ENCODE measurements at regions not wholly inside any gene's neighbourhood (a gene's known extent, or its start where the extent isn't known, plus 50 kb on each side); places are given as distances from the start of the nearest gene placed in this dataset.
A peak's percentile ranks its signal among the peaks of the same experiment; 100 is the strongest.
"Not testable (repeated sequence)": the region's sequence is repeated elsewhere in the genome, so short reads cannot be mapped to it uniquely, and the experiment has no call there.

DNA sequence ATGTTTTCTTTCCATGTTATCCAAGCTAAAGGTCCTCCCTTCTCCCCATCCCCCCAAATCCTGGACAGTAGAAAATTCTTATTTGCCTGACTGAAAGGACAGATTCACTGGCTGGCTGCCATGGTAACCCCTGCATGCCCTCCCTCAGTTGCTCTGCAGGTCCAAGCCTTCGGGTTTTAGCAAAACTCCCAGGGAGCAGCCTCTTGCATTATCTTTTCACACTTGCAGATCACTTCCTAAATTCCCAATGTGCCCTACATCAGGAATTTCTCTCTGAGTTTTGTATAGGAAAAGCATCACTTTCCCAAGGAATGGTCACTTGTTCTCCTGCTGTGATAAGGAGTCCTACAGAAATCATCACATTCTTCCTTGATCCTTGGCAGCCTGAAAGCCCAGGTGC lies 75.0 kb upstream of the TENM4 start:
- DNase-seq (ENCODE audit: low read depth in 2 of 2) = no peak

DNA sequence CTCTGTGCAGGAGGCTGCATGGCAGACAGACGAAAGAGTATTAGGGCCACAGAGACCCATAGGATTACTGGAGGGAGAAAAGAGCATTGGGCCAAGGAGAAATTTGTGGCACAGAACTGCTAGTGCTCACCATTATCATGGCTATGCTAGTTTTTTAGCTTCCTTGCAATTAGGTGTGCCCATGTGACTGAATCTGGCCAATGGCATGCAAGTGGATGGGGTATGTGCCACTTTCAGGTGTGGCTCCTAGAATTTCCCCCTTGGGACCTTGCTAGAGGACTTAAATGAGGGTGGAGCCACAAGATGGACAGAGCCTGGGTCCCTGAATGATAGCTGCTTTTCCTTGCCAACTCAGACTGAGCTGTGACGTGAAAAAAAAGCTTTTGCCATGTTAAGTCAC lies 73.9 kb upstream of the TENM4 start:
- no peak for DNase-seq (ENCODE audit: low read depth in 2 of 2)

DNA sequence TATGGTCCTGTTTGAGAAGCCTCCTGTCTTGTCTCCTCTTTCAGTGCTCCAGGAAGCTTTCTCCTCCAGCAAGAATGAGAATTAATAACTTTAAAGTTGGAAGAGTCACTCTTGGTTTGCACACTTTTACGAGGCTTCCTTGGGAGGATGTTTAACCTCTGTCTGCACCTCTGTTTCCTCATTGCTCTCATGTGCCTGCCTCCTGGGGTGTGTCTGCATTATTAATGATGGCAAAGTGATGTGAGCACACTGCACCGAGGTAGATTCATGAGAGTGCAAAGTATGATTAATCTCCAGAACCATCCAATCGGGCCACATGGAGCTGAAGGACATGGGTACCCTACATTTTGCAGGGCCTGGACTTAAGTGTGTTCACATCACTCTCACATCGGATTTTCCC lies 73.5 kb upstream of the TENM4 start:
- DNase-seq (ENCODE audit: low read depth in 2 of 2) = no peak

DNA sequence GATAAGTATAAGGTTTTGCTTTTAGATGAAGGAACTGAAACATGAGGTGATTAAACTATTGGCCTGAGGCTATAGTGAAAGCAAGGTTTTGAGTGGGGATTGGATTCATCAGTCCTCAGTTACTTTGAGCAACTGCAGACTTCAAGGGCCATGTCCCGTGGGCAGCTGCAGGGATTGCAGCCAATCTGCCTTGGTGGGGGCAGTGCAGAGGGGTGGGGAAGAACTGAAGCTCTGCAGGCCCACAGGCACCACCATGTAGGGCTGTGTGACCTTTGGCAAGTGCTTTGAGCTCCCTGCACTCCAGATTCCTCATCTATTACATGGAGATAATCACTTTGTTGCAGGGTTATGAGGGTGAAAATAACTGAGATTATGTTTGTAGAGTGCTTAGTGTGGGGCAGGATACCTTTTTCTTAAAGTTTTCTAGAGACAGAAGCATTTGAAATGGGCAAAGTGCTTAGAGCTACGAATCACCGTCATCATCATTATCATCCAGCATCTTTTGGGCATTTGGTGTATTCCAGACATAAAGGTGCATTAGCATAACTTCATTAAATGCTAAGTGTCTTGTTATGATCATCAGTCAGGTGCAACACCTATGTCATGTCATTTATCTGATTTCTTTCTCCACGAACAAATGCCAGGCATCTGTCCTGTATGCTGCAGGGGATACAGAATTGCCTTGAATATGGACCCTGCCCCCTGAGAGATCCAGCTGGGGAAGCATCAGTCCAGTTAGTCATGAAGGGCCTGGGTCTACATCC lies 72.1 kb upstream of the TENM4 start:
- no peak for DNase-seq (ENCODE audit: low read depth in 2 of 2)

DNA sequence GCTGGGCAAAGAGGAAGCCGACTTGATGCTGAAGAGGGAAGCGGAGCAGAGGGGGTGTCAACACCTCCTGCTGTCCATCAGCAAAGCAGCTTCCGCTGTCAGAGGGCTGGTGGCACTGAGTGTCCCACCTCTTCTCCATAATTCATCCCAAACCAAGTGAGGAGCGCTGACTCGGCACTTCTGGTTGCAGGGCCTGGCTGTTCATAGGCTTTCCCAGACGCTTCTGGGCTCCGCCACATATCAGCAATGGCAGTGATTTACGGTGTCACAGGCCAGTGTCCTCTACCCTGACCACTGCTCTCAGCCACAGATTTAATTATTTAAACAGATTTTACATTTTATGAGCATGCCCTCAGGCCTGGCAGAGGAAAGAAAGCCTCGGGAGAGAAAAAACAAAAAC lies 70.1 kb upstream of the TENM4 start:
- DNase-seq (ENCODE audit: low read depth in 2 of 2) = no peak

DNA sequence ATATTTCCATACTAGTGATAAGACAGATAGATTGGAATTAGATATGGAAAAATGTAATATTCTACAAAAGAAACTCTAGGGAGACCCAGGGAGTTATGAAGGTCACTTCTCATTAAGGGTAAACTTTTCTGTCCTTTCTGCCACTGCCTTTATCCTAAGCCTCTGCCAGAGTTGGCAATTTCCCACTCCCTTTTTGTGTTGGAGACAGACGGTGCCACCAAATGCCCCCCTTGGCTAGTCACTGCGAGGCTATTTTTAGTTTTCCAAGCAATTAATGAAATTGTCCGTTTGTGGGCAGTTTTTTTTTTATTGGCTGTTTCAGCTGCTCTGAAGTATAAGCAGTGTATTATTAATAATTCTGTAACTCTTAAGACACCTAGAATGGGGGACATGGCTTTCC lies 67.6 kb upstream of the TENM4 start:
- DNase-seq (ENCODE audit: low read depth in 2 of 2) = no peak

DNA sequence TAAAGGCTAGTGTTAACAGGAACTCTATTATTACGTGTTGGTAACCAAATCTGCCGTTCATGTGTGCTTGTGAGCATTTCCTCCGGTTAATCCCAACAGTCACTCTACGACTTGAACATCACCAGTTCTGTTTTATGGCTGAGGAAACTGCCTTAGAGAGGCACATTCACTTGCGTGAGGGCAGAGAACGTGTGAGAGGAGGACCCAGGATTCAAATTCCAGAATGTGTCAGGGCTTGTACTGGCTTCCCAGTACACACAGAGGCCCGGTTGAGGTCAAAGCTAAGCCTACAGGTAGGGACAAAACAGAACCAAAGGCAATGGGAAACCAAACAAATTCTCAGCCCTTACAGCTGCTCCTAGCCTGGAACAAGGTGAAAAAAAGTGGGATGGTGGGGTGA lies 66.9 kb upstream of the TENM4 start:
- DNase-seq (ENCODE audit: low read depth in 2 of 2) = no peak

DNA sequence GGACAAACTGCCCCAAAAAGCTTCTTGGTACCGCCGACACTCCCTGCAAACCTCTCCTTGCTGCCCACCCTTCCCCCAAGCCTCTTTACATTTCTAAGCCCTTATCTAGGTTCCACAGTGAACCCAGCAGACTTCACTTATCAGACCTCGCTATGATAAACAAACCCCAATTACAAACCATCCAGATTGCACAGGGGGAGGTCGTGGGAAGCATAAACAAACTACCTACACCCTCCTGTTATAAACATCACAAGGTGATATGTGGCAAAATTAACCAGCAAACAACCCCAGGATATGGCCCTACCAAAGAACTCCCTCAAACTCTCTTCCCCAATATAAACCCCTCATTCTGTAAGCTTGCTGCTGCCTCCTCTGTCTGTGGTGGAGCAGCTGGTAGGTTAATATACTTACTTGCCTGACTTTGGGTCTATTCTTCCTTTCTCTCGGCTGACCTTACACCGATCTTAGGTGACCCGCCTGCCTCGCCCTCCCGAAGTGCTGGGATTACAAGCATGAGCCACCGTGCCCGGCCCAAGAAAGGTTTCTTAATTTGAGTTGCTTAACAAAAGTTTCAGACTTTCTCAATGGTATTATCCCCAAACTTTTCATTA lies 66.0 kb upstream of the TENM4 start:
- DNase-seq (ENCODE audit: low read depth in 2 of 2) = no peak

DNA sequence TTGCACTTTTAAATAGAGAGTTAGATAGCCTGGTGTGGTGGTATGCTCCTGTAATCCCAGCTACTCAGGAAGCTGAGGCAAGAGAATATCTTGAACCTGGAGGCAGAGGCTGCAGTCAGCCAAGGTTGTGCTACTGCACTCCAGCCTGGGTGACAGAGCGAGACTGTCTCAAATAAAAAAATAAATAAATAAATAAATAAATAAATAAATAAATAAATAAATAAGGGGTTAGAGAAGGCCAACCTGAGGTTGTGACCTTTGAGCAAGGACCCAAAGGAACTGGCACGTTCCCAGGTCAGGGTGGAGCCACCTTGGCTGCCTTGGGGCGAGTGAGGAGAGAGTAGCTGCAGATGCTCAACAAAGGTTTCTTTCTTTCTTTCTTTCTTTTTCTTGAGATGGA lies 65.3 kb upstream of the TENM4 start:
- DNase-seq (ENCODE audit: low read depth in 2 of 2) = no peak

DNA sequence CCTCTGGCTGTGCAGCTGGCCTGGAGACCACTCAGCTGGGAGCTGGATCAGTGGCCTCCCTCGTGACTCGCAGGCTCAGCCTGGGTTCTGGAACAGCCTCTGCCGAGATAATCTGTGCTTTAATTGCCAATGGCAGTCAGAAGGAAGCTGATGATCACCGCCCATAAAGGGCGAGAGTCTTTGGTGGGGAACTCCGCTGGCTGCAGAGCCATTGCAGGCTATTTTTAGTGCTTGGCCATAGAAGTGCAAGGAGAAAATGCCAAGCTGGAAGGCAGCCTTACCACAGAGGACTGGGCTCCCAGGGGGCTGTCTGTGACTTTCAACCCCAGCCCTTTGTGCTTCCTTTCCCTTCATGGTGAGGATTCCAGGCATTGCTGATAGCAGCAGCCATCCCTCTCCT lies 62.2 kb upstream of the TENM4 start:
- DNase-seq (ENCODE audit: low read depth in 2 of 2) = no peak

DNA sequence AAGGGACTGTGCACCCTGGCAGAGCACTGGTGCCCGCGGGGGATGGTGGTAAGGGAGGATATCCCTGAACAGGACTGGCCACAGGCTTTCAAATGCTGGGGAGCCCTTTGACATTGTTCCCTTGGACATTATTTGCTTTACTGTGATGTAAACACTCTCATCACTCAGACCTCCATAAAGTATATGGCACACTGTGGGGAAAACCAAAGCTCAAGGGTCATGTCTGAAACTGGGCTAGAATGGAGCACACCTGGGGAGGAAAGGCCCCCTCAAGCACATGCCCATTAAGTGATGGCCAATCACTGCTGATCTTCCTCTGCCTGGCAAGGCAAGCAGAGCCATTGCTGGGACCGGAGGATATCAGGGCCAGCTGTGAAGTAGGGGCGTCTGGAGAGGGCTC lies 60.9 kb upstream of the TENM4 start:
- DNase-seq (ENCODE audit: low read depth in 2 of 2) = no peak

DNA sequence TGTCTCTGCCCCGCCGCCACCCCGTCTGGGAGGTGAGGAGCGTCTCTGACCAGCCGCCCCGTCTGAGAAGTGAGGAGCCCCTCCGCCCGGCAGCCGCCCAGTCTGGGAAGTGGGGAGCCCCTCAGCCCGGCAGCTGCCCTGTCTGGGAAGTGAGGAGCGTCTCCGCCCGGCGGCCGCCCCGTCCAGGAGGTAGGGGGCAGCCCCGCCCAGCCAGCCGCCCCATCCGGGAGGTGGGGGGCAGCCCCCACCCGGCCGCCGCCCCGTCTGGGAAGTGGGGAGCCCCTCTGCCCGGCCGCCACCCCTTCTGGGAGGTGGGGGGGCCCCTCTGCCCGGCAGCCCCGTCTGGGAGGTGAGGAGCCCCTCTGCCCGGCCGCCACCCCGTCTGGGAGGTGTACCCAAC lies 59.1 kb upstream of the TENM4 start:
- DNase-seq (ENCODE audit: low read depth in 2 of 2) = not testable (repeated sequence)

DNA sequence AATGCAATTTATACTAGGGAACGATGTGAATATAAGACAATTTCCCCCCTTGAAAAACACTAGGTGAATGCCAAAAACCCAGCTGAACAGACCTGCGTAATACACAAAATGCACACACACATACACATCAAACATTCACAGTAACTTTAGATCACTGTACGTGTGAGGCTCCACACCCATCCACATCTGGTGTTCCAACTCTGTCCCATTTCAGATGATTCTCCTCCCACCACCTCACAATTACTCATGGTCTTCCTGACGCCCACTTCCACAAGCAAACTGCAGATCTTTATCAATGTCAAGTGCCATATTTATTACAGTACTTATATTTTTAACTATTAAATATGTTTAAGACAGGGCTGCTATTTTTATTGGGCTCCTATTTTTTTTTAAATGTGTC lies 57.8 kb upstream of the TENM4 start:
- no peak for DNase-seq (ENCODE audit: low read depth in 2 of 2)

DNA sequence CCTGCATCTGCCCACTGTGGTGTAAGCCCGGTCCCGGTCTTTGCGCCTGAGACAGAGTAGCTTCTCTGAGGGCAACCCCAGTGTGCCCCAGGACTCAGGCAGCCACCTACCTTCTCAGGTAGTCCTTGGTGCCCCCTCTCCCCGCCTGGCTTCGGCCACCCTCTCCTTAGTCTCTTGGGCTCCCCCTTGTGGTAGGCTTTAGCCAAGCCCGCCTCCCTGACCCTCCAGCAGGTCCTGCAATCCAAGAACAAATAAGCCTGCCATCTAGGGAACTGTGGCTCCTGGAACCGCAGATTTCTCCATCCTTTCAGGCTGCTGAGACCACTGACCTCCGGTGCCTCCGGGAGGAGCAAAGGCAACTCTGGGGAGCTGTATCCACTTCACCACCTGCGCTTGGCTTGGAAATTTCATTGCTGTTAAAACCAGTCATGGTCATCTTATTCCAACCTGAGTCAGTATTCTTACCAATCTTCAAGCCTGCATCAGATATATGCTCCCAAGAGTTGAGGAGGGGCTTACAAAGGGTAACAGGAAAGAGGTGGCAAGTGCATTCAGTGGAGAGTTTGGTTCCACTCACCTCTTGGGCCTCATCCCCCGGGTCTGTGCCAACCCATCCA lies 52.8 kb upstream of the TENM4 start:
- DNase-seq (ENCODE audit: low read depth in 2 of 2) = peak; percentile 14 to 19

DNA sequence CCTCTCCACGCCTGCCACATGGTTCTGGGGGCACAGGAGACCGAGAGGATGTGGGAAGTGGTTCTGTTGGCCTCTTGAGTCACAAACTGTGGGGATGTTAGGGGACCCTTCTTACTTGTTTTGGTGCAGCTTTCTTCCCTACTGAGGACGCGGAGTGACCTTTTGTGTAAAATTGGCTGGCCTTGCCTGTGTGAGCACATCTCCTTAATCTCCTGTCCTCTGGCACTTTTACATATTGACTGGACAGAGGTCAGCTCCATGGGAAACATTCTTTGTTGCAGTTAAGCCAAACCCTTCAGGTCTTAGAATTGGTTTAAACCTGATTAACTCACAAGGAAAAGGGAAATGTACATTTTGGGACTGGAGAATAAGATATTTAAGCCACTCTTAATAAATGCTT lies 51.2 kb upstream of the TENM4 start:
- DNase-seq (ENCODE audit: low read depth in 2 of 2) = no peak

Measured in fibroblast of skin of left biceps (primary cell).